ENCODE measurements at regions not wholly inside any gene's neighbourhood (a gene's known extent, or its start where the extent isn't known, plus 50 kb on each side); places are given as distances from the start of the nearest gene placed in this dataset.
"Not testable (repeated sequence)": the region's sequence is repeated elsewhere in the genome, so short reads cannot be mapped to it uniquely, and the experiment has no call there.

DNA sequence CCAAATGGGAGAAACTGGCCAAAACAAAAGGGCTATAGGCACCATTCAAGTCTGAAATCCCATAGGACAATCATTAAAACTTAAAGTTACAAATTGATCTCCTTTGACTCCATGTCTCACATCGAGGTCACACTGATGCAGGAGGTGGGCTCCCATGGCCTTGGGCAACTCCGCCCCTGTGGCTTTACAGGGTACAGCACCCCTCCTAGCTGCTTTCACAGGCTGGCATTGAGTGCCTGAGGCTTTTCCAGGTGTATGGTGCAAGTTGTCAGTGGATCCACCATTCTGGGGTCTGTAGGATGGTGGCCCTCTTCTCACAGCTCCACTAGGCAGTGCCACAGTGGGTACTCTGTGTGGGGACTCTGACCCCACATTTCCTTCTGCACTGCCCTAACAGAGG is 662.1 kb downstream of the XPNPEP1 start:
- CTCF ChIA-PET: no interaction called here
- H3K27me3 Mint-ChIP-seq: no peaks in the 10 kb centered on the region
- H3K4me1 Mint-ChIP-seq: no peaks in the 10 kb centered on the region
- no peak overlapping the region for H3K4me3 Mint-ChIP-seq
- no peaks in the 10 kb centered on the region for H3K36me3 Mint-ChIP-seq
- H3K9me3 Mint-ChIP-seq: peaks cover 14% of the 10 kb centered on the region
- no peak overlapping the region for H3K27ac Mint-ChIP-seq
- DNase-seq: no peak

DNA sequence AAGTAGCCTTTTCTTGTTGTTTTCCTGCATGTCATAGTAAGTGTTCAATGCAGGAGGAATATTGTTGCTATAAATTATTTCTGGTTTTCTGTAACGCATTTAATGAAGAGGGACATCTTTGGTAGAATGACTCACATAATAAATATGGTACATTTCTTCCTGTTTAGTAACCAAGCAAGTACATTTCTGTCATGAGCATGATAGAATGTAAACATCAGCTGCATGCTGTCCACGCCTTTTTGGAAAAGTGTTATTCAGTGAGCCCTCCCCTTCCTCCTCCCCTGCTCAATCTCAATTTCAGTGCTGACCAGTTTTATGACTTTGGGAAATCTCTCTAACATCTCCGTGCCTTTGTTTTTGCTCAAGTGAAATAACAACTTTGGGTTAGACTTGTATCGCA is 664.0 kb downstream of the XPNPEP1 start:
- CTCF ChIA-PET: no interaction called here
- Mint-ChIP-seq H3K4me3 (no peak overlapping the region), H3K27ac (no peak overlapping the region), H3K4me1 (no peaks in the 10 kb centered on the region), H3K36me3 (no peaks in the 10 kb centered on the region), H3K27me3 (no peaks in the 10 kb centered on the region), H3K9me3 (peaks cover 6% of the 10 kb centered on the region)
- DNase-seq: no peak

GRCh38 chr10:109253306-109253705 is 670.0 kb downstream of the XPNPEP1 start:
- H3K27me3 Mint-ChIP-seq: no peaks in the 10 kb centered on the region

DNA sequence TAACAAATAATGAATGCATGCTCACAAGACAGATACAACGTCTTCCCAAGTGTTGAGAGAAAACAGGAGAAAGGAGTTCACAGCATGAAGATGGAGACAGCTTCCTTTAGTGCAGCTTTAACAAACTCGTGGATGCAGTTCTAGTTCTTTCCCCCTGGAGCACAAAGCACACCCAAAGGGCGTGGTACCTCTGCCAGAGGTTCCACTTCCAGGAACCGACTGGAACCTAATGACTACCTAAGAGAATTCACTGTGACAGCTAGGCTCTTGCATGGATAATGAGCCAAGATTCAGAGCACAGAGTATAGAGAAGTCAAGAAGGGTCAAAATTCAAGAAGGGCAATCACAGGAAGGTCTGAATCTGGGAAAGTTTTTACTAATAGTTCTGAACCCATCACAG is 673.2 kb downstream of the XPNPEP1 start:
- peaks cover 10% of the 10 kb centered on the region for H3K9me3 Mint-ChIP-seq
- CTCF ChIA-PET: no interaction called here
- H3K27ac Mint-ChIP-seq: no peak overlapping the region
- H3K36me3 Mint-ChIP-seq: no peaks in the 10 kb centered on the region
- H3K27me3 Mint-ChIP-seq: no peaks in the 10 kb centered on the region
- no peak overlapping the region for H3K4me3 Mint-ChIP-seq
- DNase-seq: no peak
- no peaks in the 10 kb centered on the region for H3K4me1 Mint-ChIP-seq

More at GRCh38 chr10:109253306-109253705, 670.0 kb downstream of the XPNPEP1 start:
- no peak for DNase-seq
- Mint-ChIP-seq H3K27ac (no peak overlapping the region), H3K4me3 (no peak overlapping the region), H3K4me1 (no peaks in the 10 kb centered on the region), H3K36me3 (no peaks in the 10 kb centered on the region), H3K9me3 (peaks cover 6% of the 10 kb centered on the region)
- CTCF ChIA-PET: no interaction called here

- Mint-ChIP-seq H3K9me3 (peaks cover 10% of the 10 kb centered on the region), H3K27me3 (no peaks in the 10 kb centered on the region), H3K27ac (no peak overlapping the region), H3K4me3 (no peak overlapping the region), H3K36me3 (no peaks in the 10 kb centered on the region), H3K4me1 (no peaks in the 10 kb centered on the region)
- no peak for DNase-seq
- CTCF ChIA-PET: interaction anchor here (0.7 kb wide), 1 partner anchor 23 kb away, joined by 4 read pairs; no protein-coding TSS in a partner anchor
Measured at GRCh38 chr10:109247814-109248213, 675.5 kb downstream of the XPNPEP1 start.

DNA sequence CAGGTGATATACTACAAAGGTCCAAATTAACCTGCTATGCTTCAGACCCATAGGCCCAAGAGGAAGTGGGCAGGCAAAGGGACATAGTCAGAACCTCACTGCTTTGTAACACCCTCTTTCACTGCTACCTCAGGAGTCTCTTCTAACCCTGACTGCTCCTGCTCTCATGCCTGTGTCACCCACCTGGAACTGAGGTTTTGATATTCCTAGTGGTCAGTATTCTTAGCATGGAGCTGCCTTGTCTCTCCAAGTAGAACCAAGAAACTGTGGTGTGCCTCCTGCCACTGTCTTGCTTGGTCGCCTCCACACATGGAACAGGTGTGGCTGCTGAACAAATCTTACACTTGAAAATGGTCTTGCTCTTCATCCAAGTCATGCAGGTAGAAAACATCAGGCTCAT is 677.5 kb downstream of the XPNPEP1 start:
- H3K4me3 Mint-ChIP-seq: no peak overlapping the region
- CTCF ChIA-PET: interaction anchor here (0.8 kb wide), 1 partner anchor 526 kb away, joined by 3 read pairs; no protein-coding TSS in a partner anchor
- H3K9me3 Mint-ChIP-seq: peaks cover 7% of the 10 kb centered on the region
- no peaks in the 10 kb centered on the region for H3K27me3 Mint-ChIP-seq
- H3K27ac Mint-ChIP-seq: no peak overlapping the region
- DNase-seq: no peak
- no peaks in the 10 kb centered on the region for H3K4me1 Mint-ChIP-seq
- H3K36me3 Mint-ChIP-seq: no peaks in the 10 kb centered on the region

GRCh38 chr10:109239371-109239770 is 683.9 kb downstream of the XPNPEP1 start:
- DNase-seq: no peak
- H3K9me3 Mint-ChIP-seq: peaks cover 6% of the 10 kb centered on the region
- H3K36me3 Mint-ChIP-seq: no peaks in the 10 kb centered on the region
- H3K4me3 Mint-ChIP-seq: no peak overlapping the region
- CTCF ChIA-PET: no interaction called here
- no peaks in the 10 kb centered on the region for H3K27me3 Mint-ChIP-seq
- no peaks in the 10 kb centered on the region for H3K4me1 Mint-ChIP-seq
- no peak overlapping the region for H3K27ac Mint-ChIP-seq

DNA sequence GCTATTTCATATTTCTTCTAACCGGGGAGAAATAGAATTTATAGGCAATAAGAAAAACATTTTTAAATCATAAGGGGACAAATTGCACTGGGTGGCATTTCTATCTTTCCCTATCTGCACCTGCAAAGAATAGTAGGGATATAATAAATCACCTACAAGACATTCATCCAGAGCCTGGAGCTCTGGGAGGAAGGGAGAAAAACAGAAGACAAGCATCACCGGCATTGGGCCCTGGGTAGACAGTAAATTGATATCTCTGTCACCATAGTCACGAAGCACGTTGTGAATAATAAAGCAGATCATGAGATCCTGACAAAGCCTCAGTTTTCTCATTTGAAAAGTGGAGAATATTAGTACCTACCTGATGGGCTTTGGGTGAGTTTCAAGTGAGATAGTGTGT is 685.6 kb downstream of the XPNPEP1 start:
- H3K27ac Mint-ChIP-seq: no peak overlapping the region
- no peak overlapping the region for H3K4me3 Mint-ChIP-seq
- no peaks in the 10 kb centered on the region for H3K4me1 Mint-ChIP-seq
- no peak for DNase-seq
- H3K36me3 Mint-ChIP-seq: no peaks in the 10 kb centered on the region
- no peaks in the 10 kb centered on the region for H3K27me3 Mint-ChIP-seq
- H3K9me3 Mint-ChIP-seq: peaks cover 2% of the 10 kb centered on the region
- CTCF ChIA-PET: no interaction called here

DNA sequence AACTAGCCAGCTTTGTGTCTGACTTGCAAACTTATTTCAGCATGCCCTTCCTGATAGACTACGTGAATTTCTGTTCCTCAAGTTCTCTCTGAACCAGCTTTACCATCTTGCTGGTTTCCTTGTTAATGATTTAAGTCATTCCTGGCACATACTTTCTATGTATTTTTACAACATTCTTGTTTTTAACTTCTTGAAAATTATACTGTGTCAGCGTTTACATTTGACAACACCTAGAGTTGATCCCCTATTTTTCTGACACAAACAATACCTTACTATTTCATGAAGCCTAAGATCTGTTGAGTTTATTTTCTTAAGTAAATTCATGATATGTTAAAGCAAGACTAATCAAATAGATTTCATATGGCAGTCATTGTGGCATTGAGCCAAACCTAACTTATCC is 686.3 kb downstream of the XPNPEP1 start:
- Mint-ChIP-seq H3K27me3 (no peaks in the 10 kb centered on the region), H3K4me3 (no peak overlapping the region), H3K4me1 (no peaks in the 10 kb centered on the region), H3K27ac (no peak overlapping the region), H3K9me3 (peaks cover 2% of the 10 kb centered on the region), H3K36me3 (no peaks in the 10 kb centered on the region)
- DNase-seq: no peak
- CTCF ChIA-PET: no interaction called here

DNA sequence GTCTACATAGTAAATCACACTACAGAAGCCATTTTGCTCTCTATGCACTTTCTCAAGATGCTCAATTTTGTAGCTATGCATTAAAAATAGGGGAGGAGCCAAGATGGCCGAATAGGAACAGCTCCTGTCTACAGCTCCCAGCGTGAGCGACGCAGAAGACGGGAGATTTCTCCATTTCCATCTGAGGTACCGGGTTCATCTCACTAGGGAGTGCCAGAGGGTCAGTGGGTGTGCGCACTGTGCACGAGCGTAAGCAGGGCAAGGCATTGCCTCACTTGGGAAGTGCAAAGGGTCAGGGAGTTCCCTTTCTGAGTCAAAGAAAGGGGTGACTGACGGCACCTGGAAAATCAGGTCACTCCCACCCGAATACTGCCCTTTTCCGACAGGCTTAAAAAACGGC is 699.8 kb downstream of the XPNPEP1 start:
- H3K9me3 Mint-ChIP-seq, H3K36me3 Mint-ChIP-seq, CTCF ChIA-PET, DNase-seq, H3K4me3 Mint-ChIP-seq, H3K4me1 Mint-ChIP-seq, H3K27me3 Mint-ChIP-seq, H3K27ac Mint-ChIP-seq: not testable (repeated sequence)

DNA sequence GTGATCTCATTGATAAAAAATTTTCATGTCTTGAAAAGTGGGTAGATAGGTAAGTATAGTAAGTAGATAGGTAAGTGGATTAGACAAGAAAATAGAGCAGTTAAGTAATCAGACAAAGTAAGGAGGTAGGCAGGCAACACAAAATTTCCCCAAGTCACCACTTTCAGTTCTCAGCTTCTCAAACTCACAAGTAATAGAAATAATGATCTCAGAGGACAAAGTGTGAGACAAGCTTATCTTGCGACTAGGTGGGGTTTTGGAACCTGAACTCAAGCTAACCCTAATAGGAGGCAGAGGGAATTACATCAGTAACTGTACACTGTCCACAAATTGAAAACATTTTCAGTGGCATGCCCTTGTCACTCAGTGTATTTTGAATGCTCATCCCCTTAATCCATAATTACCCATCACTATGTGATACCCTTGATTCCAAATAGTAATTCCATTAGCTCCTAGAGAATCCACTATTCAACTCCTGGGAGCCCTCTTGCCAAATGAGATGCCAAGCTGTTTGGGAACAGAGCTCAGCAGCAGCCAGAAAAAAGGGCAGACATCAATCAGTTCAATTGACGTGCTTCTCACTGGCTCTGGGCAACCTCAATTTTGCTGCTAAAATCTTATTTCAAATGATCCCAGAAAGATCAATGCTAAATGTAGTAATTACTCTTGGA is 703.2 kb downstream of the XPNPEP1 start:
- DNase-seq: no peak
- Mint-ChIP-seq H3K9me3 (no peaks in the 10 kb centered on the region), H3K27ac (no peak overlapping the region), H3K36me3 (no peaks in the 10 kb centered on the region), H3K4me3 (no peak overlapping the region), H3K27me3 (no peaks in the 10 kb centered on the region), H3K4me1 (no peaks in the 10 kb centered on the region)
- CTCF ChIA-PET: interaction anchor here (0.7 kb wide), 1 partner anchor 167 kb away, joined by 3 read pairs; no protein-coding TSS in a partner anchor

GRCh38 chr10:109218207-109218606 is 705.1 kb downstream of the XPNPEP1 start:
- peaks cover 3% of the 10 kb centered on the region for H3K9me3 Mint-ChIP-seq
- no peak for DNase-seq
- no peak overlapping the region for H3K27ac Mint-ChIP-seq
- H3K4me3 Mint-ChIP-seq: no peak overlapping the region
- no peaks in the 10 kb centered on the region for H3K4me1 Mint-ChIP-seq
- H3K27me3 Mint-ChIP-seq: no peaks in the 10 kb centered on the region
- H3K36me3 Mint-ChIP-seq: no peaks in the 10 kb centered on the region
- CTCF ChIA-PET: no interaction called here

DNA sequence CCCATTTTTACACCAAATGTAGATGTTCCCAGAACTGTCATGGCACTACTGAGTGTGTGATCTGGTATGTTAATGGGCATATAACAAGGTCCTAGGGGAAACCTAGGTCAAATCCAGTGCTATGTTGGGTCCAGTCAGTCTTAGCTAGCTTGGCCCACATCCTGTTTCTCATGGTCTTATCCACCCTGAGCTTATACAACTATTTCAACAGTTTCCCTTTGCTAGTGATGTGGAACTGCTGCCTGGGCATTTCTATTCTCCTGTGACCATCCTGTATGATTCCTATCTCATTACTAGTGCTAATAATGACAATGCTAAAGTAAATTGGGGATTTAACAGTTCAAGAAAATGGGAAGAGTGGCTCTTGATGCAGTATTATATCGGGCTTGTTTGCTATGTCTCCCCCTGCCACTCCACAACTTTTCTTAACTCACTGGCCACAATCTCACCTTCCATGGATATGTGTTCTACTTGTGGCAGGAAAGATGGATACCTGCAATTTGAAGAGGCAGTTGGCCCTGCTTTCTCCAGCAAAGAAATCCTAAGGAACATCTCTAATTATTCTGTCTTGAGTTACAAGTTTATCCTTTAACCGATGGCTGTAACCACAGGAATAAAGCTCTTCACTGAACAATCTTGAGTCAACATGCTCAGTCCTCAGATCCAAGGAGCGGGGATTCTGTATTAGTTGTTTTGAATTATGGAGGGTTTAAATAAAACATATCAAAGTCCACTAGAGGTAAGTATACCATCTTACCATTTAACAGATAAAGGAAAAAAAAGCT is 707.8 kb downstream of the XPNPEP1 start:
- Mint-ChIP-seq H3K4me3 (no peak overlapping the region), H3K27ac (no peak overlapping the region)
- CTCF ChIA-PET: no interaction called here

DNA sequence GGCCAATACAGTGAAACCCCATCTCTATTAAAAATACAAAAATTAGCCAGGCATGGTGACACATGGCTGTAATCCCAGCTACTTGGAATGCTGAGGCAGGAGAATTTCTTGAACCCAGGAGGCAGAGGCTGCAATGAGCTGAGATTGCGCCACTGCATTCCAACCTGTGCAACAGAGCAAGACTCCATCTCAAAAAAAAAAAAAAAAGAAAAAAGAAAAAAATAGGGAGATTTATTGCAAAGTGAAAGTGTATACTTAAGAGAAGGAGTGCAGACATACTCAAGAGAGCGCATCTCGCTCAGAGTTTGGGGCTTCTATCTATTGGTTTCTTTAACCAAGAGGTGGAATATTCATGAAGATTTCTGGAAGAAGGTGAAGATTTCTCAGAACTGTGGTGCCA is 708.4 kb downstream of the XPNPEP1 start:
- H3K4me1 Mint-ChIP-seq, H3K4me3 Mint-ChIP-seq, DNase-seq, H3K27me3 Mint-ChIP-seq, CTCF ChIA-PET, H3K36me3 Mint-ChIP-seq, H3K9me3 Mint-ChIP-seq, H3K27ac Mint-ChIP-seq: not testable (repeated sequence)

More for the DNA sequence above, 707.8 kb downstream of the XPNPEP1 start:
- DNase-seq: no peak
- no peaks in the 10 kb centered on the region for H3K4me1 Mint-ChIP-seq
- peaks cover 3% of the 10 kb centered on the region for H3K9me3 Mint-ChIP-seq
- no peaks in the 10 kb centered on the region for H3K27me3 Mint-ChIP-seq
- H3K36me3 Mint-ChIP-seq: no peaks in the 10 kb centered on the region

- Mint-ChIP-seq H3K9me3 (no peaks in the 10 kb centered on the region), H3K27me3 (no peaks in the 10 kb centered on the region), H3K4me3 (no peak overlapping the region), H3K36me3 (no peaks in the 10 kb centered on the region), H3K27ac (no peak overlapping the region), H3K4me1 (no peaks in the 10 kb centered on the region)
- no peak for DNase-seq
- CTCF ChIA-PET: no interaction called here
Measured at GRCh38 chr10:109207361-109207760, 716.0 kb downstream of the XPNPEP1 start.
